ENCODE measurements at regions not wholly inside any gene's neighbourhood (a gene's known extent, or its start where the extent isn't known, plus 50 kb on each side); places are given as distances from the start of the nearest gene placed in this dataset.

DNA sequence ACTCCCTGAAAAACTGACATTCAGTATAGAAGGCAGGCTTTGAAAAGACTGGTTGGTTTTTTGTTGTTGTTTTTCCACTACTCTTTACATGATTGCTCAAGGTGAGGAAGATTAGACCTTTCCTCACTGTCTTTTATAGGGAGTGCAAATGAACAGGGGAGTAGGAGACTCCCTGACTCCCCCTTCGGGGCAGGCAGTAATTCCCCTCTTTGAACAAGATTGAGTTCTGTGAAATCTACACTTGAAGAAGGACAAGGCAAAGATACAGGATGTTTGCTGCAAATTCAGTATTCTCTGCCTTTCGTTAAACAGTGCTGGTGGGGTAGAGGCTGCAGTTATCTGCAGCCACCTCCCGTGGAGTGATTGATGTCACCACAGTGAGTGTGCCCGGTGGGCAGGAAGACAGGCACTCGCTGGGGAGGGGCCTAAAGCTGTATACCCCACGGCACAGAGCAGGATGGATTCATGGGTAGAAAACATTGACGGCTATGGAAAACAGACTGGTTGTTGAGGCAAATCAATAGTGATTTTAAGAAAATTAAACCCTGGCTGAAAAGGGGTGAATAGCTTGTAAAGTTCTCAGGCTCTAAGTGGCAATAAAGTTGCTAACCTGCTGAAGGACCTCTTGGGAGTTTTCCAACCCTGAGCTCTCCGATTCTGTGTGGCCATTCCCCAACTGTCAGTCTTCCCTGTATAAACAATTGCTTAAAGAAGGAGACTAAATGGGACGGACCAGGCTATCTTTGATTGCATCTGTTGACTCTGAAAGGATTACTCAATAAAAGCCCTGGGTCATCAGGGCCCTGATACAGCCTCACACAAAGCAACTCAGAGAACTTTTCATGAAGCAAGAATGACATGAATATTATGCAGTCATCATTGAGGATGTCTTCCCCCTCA, 308.3 kb downstream of the TBC1D4 start:
- H3K36me3 ChIP-seq: no peaks in the 10 kb centered on the region
- H3K4me1 ChIP-seq: no peaks in the 10 kb centered on the region
- no peaks in the 10 kb centered on the region for H3K27me3 ChIP-seq (replicated peaks in 1 of 7)
- peaks cover 0 to 7% (median 0%) of the 10 kb centered on the region in 8 donors for H3K9me3 ChIP-seq
- TF ChIP-seq CTCF (IDR thresholded peaks at IDR 0.05 in 8 of 11, conservative IDR thresholded peaks at IDR 0.05 in 3 of 11) (no peak), POLR2AphosphoS5 (IDR thresholded peaks at IDR 0.05) (no peak), POLR2A (IDR thresholded peaks at IDR 0.05) (no peak)
- intact Hi-C loops (cut with DNase I; ENCODE audit: low total_unique reads): no loop called here
- no peak overlapping the region for H3K4me3 ChIP-seq
- no peak for DNase-seq
- no peak overlapping the region for H3K27ac ChIP-seq
- WGBS, 5 donors: 37 to 53% (median 46%) methylated on average over 9 of the region's 9 CpGs

GRCh38 chr13:75170311-75170710, 311.7 kb downstream of the TBC1D4 start:
- Histone ChIP-seq H3K9me3 (peaks cover 0 to 5% (median 0%) of the 10 kb centered on the region in 8 donors), H3K36me3 (no peaks in the 10 kb centered on the region), H3K4me3 (no peak overlapping the region), H3K27me3 (replicated peaks in 1 of 7) (no peaks in the 10 kb centered on the region), H3K4me1 (no peaks in the 10 kb centered on the region), H3K27ac (no peak overlapping the region)
- WGBS, 5 donors: 46 to 66% (median 63%) methylated on average over 3 of the region's 3 CpGs
- TF ChIP-seq POLR2AphosphoS5 (IDR thresholded peaks at IDR 0.05) (no peak), CTCF (IDR thresholded peaks at IDR 0.05 in 8 of 11, conservative IDR thresholded peaks at IDR 0.05 in 3 of 11) (no peak), POLR2A (IDR thresholded peaks at IDR 0.05) (no peak)
- DNase-seq: no peak
- intact Hi-C loops (cut with DNase I; ENCODE audit: low total_unique reads): no loop called here

DNA sequence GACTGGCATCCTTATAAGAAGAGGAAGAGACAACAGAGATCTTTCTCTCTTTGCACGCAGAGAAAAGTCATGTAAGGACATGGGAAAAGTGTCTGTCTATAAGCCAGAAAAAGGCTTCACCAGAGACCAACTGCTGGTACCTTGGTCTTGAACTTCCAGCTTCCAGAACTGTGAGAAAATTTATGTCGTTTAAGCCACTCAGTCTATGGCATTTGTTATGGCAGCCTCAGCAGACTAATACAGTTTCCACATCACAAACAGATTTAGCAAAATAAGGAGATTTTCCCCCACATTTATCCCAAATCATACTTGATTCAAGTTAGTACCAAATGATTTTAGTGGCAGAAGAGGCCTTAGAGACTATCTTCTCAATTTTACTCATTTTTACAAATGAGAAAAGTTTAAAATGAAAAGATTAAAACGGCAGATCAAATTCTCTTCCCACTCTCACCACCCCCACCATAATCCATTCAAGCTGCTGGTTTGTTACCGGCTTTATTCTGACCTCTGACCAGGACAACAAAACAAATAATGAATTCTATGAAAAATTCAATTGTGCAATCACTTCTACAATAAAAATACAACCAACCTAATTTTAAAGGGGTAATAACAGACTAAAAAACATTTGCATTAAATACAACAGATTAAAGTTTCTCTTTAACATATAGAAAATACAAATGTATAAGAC, 316.3 kb downstream of the TBC1D4 start:
- 80 to 87% (median 85%) methylated on average over 4 of the region's 4 CpGs for WGBS, 5 donors
- intact Hi-C loops (cut with DNase I; ENCODE audit: low total_unique reads): no loop called here

More for the DNA sequence above, 316.3 kb downstream of the TBC1D4 start:
- Histone ChIP-seq H3K27me3 (replicated peaks in 1 of 7) (no peaks in the 10 kb centered on the region), H3K27ac (no peak overlapping the region), H3K4me1 (no peaks in the 10 kb centered on the region), H3K36me3 (no peaks in the 10 kb centered on the region), H3K9me3 (no peaks in the 10 kb centered on the region), H3K4me3 (no peak overlapping the region)
- no peak for DNase-seq
- no peak for TF ChIP-seq POLR2A (IDR thresholded peaks at IDR 0.05)
- no peak for TF ChIP-seq POLR2AphosphoS5 (IDR thresholded peaks at IDR 0.05)
- no peak for TF ChIP-seq CTCF (IDR thresholded peaks at IDR 0.05 in 8 of 11, conservative IDR thresholded peaks at IDR 0.05 in 3 of 11)

Measured in spleen (tissue), 11 donors.